GM23248 (cell line): ENCODE measurements at regions not wholly inside any gene's neighbourhood (a gene's known extent, or its start where the extent isn't known, plus 50 kb on each side); places are given as distances from the start of the nearest gene placed in this dataset.

ENCODE experiments used
- EZH2 ChIP-seq: fragments of 200-600 bp; sonication (generic); IDR thresholded peaks from 2 replicates; pipeline ENCODE4 v1.6.1; 2018; ENCODE audit warnings: antibody characterized with exemption, mild to moderate bottlenecking; ENCODE audit not compliant: insufficient read depth, poor library complexity, severe bottlenecking
- EZH2phosphoT487 ChIP-seq: fragments of 200-600 bp; sonication (generic); IDR thresholded peaks from 2 replicates; pipeline ENCODE4 v1.6.1; 2018; ENCODE audit warnings: antibody characterized with exemption, moderate library complexity, mild to moderate bottlenecking, low read depth; ENCODE audit not compliant: insufficient read depth

DNA sequence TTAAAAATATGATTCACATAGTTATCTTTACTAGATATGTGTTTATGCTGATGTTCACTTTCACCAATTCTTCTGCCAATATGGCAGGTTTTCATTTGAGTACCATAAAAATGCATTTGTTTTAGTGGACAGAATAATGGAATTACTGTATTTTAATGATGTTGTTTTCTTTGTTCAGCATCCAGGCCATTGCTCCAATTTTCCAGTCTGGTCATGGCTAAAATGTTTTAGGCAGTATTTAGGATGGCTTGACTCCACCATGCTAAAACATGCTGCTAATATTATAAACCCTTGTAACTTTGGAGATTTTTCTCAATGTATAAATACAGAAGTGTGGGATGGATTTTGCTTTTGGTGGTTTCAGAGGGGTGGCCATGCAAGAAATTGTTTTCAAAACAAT is 273.0 kb upstream of the RPS23 start:
- TF ChIP-seq EZH2 = no peak
- no peak for TF ChIP-seq EZH2phosphoT487
